ENCODE measurements at regions not wholly inside any gene's neighbourhood (a gene's known extent, or its start where the extent isn't known, plus 50 kb on each side); places are given as distances from the start of the nearest gene placed in this dataset.
"Not testable (repeated sequence)": the region's sequence is repeated elsewhere in the genome, so short reads cannot be mapped to it uniquely, and the experiment has no call there.

GRCh38 chr12:37441371-37441770, 875.2 kb upstream of the ALG10B start:
- not testable (repeated sequence) for H2AFZ ChIP-seq (ENCODE audit: low read length); DNase-seq (ENCODE audit: insufficient read length, low spot score, missing footprints); H3K36me3 ChIP-seq (ENCODE audit: insufficient read depth, low read length); H3K27ac ChIP-seq (ENCODE audit: low read depth, low read length); H3K4me3 ChIP-seq (ENCODE audit: insufficient read depth, low read length); H4K20me1 ChIP-seq (ENCODE audit: insufficient read depth, low read length); H3K4me2 ChIP-seq (ENCODE audit: insufficient read depth, low read length); H3K9me3 ChIP-seq (ENCODE audit: low read depth, low read length); H3K79me2 ChIP-seq (ENCODE audit: insufficient read depth, low read length); H3K27me3 ChIP-seq (ENCODE audit: insufficient read depth, low read length); H3K4me1 ChIP-seq (ENCODE audit: insufficient read depth, low read length)

- not testable (repeated sequence) for H3K27ac ChIP-seq (ENCODE audit: low read depth, low read length); H3K4me2 ChIP-seq (ENCODE audit: insufficient read depth, low read length); H3K27me3 ChIP-seq (ENCODE audit: insufficient read depth, low read length); H3K9me3 ChIP-seq (ENCODE audit: low read depth, low read length); DNase-seq (ENCODE audit: insufficient read length, low spot score, missing footprints); H3K4me3 ChIP-seq (ENCODE audit: insufficient read depth, low read length); H4K20me1 ChIP-seq (ENCODE audit: insufficient read depth, low read length); H2AFZ ChIP-seq (ENCODE audit: low read length); H3K79me2 ChIP-seq (ENCODE audit: insufficient read depth, low read length); H3K4me1 ChIP-seq (ENCODE audit: insufficient read depth, low read length); H3K36me3 ChIP-seq (ENCODE audit: insufficient read depth, low read length)
Observed at GRCh38 chr12:37455646-37456045, 860.9 kb upstream of the ALG10B start.

GRCh38 chr12:37497939-37498338, 818.6 kb upstream of the ALG10B start:
- not testable (repeated sequence) for DNase-seq (ENCODE audit: insufficient read length, low spot score, missing footprints); H2AFZ ChIP-seq (ENCODE audit: low read length); H4K20me1 ChIP-seq (ENCODE audit: insufficient read depth, low read length); H3K4me2 ChIP-seq (ENCODE audit: insufficient read depth, low read length); H3K4me3 ChIP-seq (ENCODE audit: insufficient read depth, low read length); H3K27me3 ChIP-seq (ENCODE audit: insufficient read depth, low read length); H3K36me3 ChIP-seq (ENCODE audit: insufficient read depth, low read length); H3K27ac ChIP-seq (ENCODE audit: low read depth, low read length); H3K79me2 ChIP-seq (ENCODE audit: insufficient read depth, low read length); H3K9me3 ChIP-seq (ENCODE audit: low read depth, low read length); H3K4me1 ChIP-seq (ENCODE audit: insufficient read depth, low read length)

- H3K4me3 ChIP-seq (ENCODE audit: insufficient read depth, low read length); H3K9me3 ChIP-seq (ENCODE audit: low read depth, low read length); H3K4me2 ChIP-seq (ENCODE audit: insufficient read depth, low read length): not testable (repeated sequence)
Observed at GRCh38 chr12:37510256-37510655, 806.3 kb upstream of the ALG10B start.

GRCh38 chr12:37540581-37540980, 776.0 kb upstream of the ALG10B start:
- not testable (repeated sequence) for H2AFZ ChIP-seq (ENCODE audit: low read length); H3K27ac ChIP-seq (ENCODE audit: low read depth, low read length); H3K9me3 ChIP-seq (ENCODE audit: low read depth, low read length); H3K27me3 ChIP-seq (ENCODE audit: insufficient read depth, low read length); H3K79me2 ChIP-seq (ENCODE audit: insufficient read depth, low read length); H3K36me3 ChIP-seq (ENCODE audit: insufficient read depth, low read length); H3K4me3 ChIP-seq (ENCODE audit: insufficient read depth, low read length); H4K20me1 ChIP-seq (ENCODE audit: insufficient read depth, low read length); H3K4me2 ChIP-seq (ENCODE audit: insufficient read depth, low read length); DNase-seq (ENCODE audit: insufficient read length, low spot score, missing footprints); H3K4me1 ChIP-seq (ENCODE audit: insufficient read depth, low read length)

More at GRCh38 chr12:37510256-37510655, 806.3 kb upstream of the ALG10B start:
- not testable (repeated sequence) for DNase-seq (ENCODE audit: insufficient read length, low spot score, missing footprints); H3K27ac ChIP-seq (ENCODE audit: low read depth, low read length); H3K79me2 ChIP-seq (ENCODE audit: insufficient read depth, low read length); H3K4me1 ChIP-seq (ENCODE audit: insufficient read depth, low read length); H2AFZ ChIP-seq (ENCODE audit: low read length); H3K36me3 ChIP-seq (ENCODE audit: insufficient read depth, low read length); H3K27me3 ChIP-seq (ENCODE audit: insufficient read depth, low read length); H4K20me1 ChIP-seq (ENCODE audit: insufficient read depth, low read length)

- Histone ChIP-seq H3K79me2 (ENCODE audit: insufficient read depth, low read length) (no peaks in the 10 kb centered on the region), H2AFZ (ENCODE audit: low read length) (no peak overlapping the region), H3K27ac (ENCODE audit: low read depth, low read length) (no peak overlapping the region), H3K36me3 (ENCODE audit: insufficient read depth, low read length) (no peaks in the 10 kb centered on the region), H3K27me3 (ENCODE audit: insufficient read depth, low read length) (no peaks in the 10 kb centered on the region), H3K4me2 (ENCODE audit: insufficient read depth, low read length) (no peak overlapping the region), H3K4me3 (ENCODE audit: insufficient read depth, low read length) (no peak overlapping the region), H3K9me3 (ENCODE audit: low read depth, low read length) (no peaks in the 10 kb centered on the region), H4K20me1 (ENCODE audit: insufficient read depth, low read length) (no peaks in the 10 kb centered on the region), H3K4me1 (ENCODE audit: insufficient read depth, low read length) (no peaks in the 10 kb centered on the region)
- DNase-seq (ENCODE audit: insufficient read length, low spot score, missing footprints): no peak
- TF ChIP-seq CTCF (IDR thresholded peaks at IDR 0.05; ENCODE audit: extremely low read depth, low read depth, low read length): no peak
Observed at GRCh38 chr12:37541356-37541755, 775.2 kb upstream of the ALG10B start.
